HEK293T (cell line): ENCODE measurements at regions not wholly inside any gene's neighbourhood (a gene's known extent, or its start where the extent isn't known, plus 50 kb on each side); places are given as distances from the start of the nearest gene placed in this dataset.

Source experiments
- CTCF ChIA-PET: fragments of 350-600 bp; formaldehyde crosslinking; extraction: SDS; loops from one replicate; lab custom pipeline; 2021; ENCODE audit warnings: antibody characterized with exemption, inconsistent platforms; lab: Yijun Ruan, JAX
- POLR2A ChIA-PET: fragments of 350-600 bp; formaldehyde crosslinking; extraction: SDS; loops from one replicate; lab custom pipeline; 2020; ENCODE audit warnings: antibody characterized with exemption, inconsistent platforms; lab: Yijun Ruan, JAX
- DNase-seq: peaks from one replicate; pipeline ENCODE4 v3.0.0; 2012; ENCODE audit warnings: mixed read lengths; ENCODE audit errors: extremely low spot score
- ARNT ChIP-seq: fragments of 450-650 bp; IDR thresholded peaks from 2 replicates; pipeline ENCODE4 v1.6.1; 2017; ENCODE audit warnings: mild to moderate bottlenecking
- BHLHE40 ChIP-seq: fragments of 450-650 bp; IDR thresholded peaks from 2 replicates; pipeline ENCODE4 v1.6.1; 2016; ENCODE audit warnings: mild to moderate bottlenecking, moderate library complexity, borderline replicate concordance
- CTBP1 ChIP-seq: fragments of 450-650 bp; IDR thresholded peaks from 2 replicates; pipeline ENCODE4 v1.6.1; 2016; ENCODE audit warnings: borderline replicate concordance
- ELF4 ChIP-seq: fragments of 450-650 bp; IDR thresholded peaks from 2 replicates; pipeline ENCODE4 v1.6.1; 2017; ENCODE audit warnings: antibody characterized with exemption
- FOXA1 ChIP-seq: fragments of 450-650 bp; IDR thresholded peaks from 2 replicates; pipeline ENCODE4 v1.6.1; 2016; ENCODE audit warnings: mild to moderate bottlenecking
- FOXK2 ChIP-seq: fragments of 450-650 bp; IDR thresholded peaks from 2 replicates; pipeline ENCODE4 v1.6.1; 2016; ENCODE audit warnings: mild to moderate bottlenecking
- FOXM1 ChIP-seq: fragments of 450-650 bp; IDR thresholded peaks from 2 replicates; pipeline ENCODE4 v1.6.1; 2017; ENCODE audit warnings: mild to moderate bottlenecking, borderline replicate concordance
- HDGF ChIP-seq: fragments of 450-650 bp; IDR thresholded peaks from 2 replicates; pipeline ENCODE4 v1.6.1; 2017; ENCODE audit warnings: antibody characterized with exemption, borderline replicate concordance
- L3MBTL2 ChIP-seq: fragments of 450-650 bp; conservative IDR thresholded peaks from 2 replicates; pipeline ENCODE4 v1.6.1; 2016; ENCODE audit warnings: mild to moderate bottlenecking
- LEF1 ChIP-seq: fragments of 450-650 bp; IDR thresholded peaks from 2 replicates; pipeline ENCODE4 v1.6.1; 2017; ENCODE audit warnings: mild to moderate bottlenecking, borderline replicate concordance
- NFRKB ChIP-seq: fragments of 450-650 bp; IDR thresholded peaks from 2 replicates; pipeline ENCODE4 v1.6.1; 2016; ENCODE audit warnings: mild to moderate bottlenecking, moderate library complexity
- SP1 ChIP-seq: fragments of 450-650 bp; IDR thresholded peaks from 2 replicates; pipeline ENCODE4 v1.6.1; 2017
- SUZ12 ChIP-seq: fragments of 450-650 bp; IDR thresholded peaks from 2 replicates; pipeline ENCODE4 v1.6.1; 2016; ENCODE audit warnings: mild to moderate bottlenecking
- TARDBP ChIP-seq: fragments of 450-650 bp; IDR thresholded peaks from 2 replicates; pipeline ENCODE4 v1.6.1; 2016
- ZNF384 ChIP-seq: fragments of 450-650 bp; IDR thresholded peaks from 2 replicates; pipeline ENCODE4 v1.6.1; 2016
- TF ChIP-seq, protein P1 (sequence below): fragments of 450-650 bp; IDR thresholded peaks from 2 replicates; pipeline ENCODE4 v1.6.1; 2016

DNA sequence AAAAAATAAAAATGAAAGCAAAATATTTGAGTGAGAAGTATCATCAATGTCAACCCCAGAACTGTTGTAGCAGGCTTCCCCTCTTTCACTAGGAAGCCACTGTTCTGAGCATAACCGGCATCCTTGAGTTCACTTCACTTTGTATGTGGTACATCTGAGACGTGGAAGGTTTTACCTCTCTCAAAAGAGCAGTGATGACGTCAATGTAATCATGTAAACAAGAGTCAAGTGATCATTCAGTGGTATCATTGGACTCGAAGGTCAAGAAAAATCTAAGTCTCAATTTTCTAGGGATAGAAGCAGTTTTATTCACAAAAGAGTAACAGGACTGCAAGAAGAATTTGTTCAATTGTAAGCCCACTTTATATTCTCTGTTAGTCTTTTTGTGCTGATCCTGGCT, 339.8 kb upstream of the THRB start:
- no peak for DNase-seq
- POLR2A ChIA-PET, result no interaction called here
- CTCF ChIA-PET, result no interaction called here
- TF ChIP-seq SP1 (no peak), ELF4 (no peak), BHLHE40 (no peak), FOXA1 (no peak), FOXM1 (no peak), NFRKB (no peak), FOXK2 (no peak), HDGF (no peak), ARNT (no peak), LEF1 (no peak), L3MBTL2 (no peak), CTBP1 (no peak), SUZ12 (no peak)
- TF ChIP-seq, protein P1, sequence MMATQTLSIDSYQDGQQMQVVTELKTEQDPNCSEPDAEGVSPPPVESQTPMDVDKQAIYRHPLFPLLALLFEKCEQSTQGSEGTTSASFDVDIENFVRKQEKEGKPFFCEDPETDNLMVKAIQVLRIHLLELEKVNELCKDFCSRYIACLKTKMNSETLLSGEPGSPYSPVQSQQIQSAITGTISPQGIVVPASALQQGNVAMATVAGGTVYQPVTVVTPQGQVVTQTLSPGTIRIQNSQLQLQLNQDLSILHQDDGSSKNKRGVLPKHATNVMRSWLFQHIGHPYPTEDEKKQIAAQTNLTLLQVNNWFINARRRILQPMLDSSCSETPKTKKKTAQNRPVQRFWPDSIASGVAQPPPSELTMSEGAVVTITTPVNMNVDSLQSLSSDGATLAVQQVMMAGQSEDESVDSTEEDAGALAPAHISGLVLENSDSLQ, result no peak

DNA sequence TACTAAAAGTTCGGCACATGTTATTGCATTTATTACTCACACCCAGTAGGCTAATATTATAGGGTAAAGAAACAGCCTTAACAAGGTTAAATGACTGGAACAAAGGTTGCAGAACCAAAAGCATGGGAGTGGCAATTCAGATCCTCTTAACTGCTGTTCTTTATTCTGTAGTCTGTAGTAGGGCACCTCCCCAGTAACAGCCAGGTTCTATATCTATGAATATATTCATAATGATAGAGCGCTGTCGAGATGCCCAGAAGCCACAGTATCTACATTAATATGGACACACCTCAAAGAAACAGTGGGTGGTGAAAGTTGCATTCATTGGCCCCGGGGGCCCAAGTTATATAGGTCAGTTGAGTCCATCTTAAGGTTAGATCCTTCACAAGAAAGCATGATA, 340.9 kb upstream of the THRB start:
- no peak for DNase-seq
- TF ChIP-seq CTBP1, result no peak
- TF ChIP-seq LEF1, result no peak
- ChIA-PET POLR2A (no interaction called here), CTCF (no interaction called here)

DNA sequence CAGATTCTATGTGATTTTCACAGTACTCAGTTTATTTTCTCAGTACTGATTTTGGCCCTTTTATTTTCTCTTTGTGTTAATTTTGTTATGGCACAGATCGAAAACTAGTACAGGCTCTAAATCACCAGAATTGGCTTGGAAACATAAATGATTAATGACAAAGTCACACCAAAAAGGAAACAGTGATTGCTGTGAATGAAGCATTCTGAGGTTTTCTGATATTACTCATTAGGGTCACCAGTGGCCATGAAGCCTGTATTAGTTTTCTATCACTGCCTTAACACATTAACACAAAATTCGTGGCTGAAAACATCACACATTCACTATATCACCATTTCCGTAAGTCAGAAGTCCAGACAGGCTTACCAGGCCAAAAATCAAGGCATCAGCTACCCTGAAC, 343.0 kb upstream of the THRB start:
- TF ChIP-seq ARNT (no peak), TARDBP (no peak), BHLHE40 (no peak), HDGF (no peak), ELF4 (no peak), FOXA1 (no peak)
- CTCF ChIA-PET, result no interaction called here
- DNase-seq, result no peak
- POLR2A ChIA-PET, result no interaction called here

DNA sequence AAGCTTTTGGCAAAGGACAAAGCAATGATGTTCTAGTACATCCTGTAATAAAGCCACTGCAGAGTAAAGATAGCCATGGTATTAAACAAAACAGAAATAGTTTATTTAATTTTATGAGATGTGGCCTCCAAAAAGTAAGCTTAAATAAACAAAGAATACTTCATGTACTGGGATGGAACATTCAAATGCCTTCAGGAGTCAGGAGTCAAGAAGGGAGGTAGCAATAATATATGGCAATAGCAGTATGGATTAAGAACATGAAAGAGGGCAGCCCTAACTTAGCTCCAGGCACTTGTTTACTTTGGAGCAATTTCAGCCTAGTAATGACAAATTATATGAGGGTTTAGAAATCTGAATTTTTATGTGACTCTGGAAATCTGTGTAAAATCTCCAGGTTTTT, 343.9 kb upstream of the THRB start:
- ChIA-PET POLR2A (no interaction called here), CTCF (no interaction called here)
- no peak for DNase-seq
- TF ChIP-seq CTBP1, result no peak
- TF ChIP-seq, protein P1, result no peak
- no peak for TF ChIP-seq BHLHE40
- no peak for TF ChIP-seq HDGF
- TF ChIP-seq TARDBP, result no peak
- TF ChIP-seq FOXM1, result no peak
- no peak for TF ChIP-seq SP1
- TF ChIP-seq SUZ12, result no peak
- no peak for TF ChIP-seq NFRKB
- TF ChIP-seq ELF4, result no peak
- TF ChIP-seq LEF1, result no peak
- no peak for TF ChIP-seq L3MBTL2
- TF ChIP-seq FOXK2, result no peak
- no peak for TF ChIP-seq ARNT
- TF ChIP-seq FOXA1, result no peak
- TF ChIP-seq ZNF384, result no peak

DNA sequence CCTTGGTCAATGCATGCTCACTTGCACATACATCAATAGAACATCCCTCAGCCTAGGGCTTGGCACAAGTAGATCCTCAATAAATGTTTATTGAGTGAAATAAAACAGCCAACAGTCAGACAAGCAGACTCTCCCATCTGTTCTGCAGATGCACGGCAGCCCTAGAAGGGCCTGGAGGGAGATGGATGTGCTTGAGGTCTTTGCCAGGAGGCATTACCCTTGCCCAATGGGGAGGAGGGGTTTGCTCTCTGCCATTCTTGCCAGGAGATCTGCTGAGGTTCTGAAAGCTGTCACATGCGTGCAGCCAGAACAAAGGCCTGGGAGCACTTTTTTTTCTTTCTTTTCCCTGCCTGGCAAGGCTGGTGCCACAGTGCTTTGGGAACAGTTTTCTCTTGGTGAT, 349.3 kb upstream of the THRB start:
- no peak for DNase-seq
- TF ChIP-seq HDGF (no peak), LEF1 (no peak), FOXA1 (no peak), ELF4 (no peak), NFRKB (no peak), ZNF384 (no peak), SP1 (no peak), FOXK2 (no peak), TARDBP (no peak), BHLHE40 (no peak), SUZ12 (no peak), ARNT (no peak), CTBP1 (no peak), L3MBTL2 (no peak), FOXM1 (no peak)
- TF ChIP-seq, protein P1, result no peak
- POLR2A ChIA-PET, result no interaction called here
- CTCF ChIA-PET, result no interaction called here

DNA sequence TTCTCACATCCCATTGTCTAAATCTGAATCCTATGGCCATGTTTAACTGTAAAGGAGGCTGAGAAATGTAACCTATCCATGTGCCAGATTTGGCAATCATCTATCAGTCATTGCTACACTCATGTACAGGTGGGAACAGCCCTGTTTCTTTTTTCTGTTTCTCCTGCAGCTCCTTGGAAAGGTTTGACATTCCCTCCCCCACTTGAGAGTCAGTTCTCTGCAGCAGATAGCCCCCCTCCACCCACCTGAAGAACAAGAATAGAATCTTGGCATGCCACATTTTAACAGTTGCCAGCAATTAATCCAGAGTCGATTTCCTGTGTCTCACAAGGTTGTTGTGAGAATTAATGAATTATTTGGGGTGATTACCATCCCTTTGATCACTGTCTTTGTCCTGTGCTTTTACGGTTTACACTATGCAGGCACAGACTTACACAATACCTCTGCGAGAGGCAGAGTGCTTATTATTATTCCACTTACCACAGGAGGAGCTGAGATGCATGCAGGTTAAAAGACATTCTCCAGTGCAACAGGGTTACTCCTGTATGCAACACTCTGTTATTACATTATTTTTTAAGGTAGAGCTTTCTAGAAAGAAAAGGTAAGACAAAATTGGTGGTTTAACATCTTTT, 351.0 kb upstream of the THRB start:
- no peak for DNase-seq
- CTCF ChIA-PET, result no interaction called here
- TF ChIP-seq FOXA1 (no peak), ARNT (no peak), SP1 (no peak), TARDBP (no peak), LEF1 (no peak)
- TF ChIP-seq, protein P1, result no peak
- POLR2A ChIA-PET, result no interaction called here
